HG02981 (cell line): ENCODE measurements at regions not wholly inside any gene's neighbourhood (a gene's known extent, or its start where the extent isn't known, plus 50 kb on each side); places are given as distances from the start of the nearest gene placed in this dataset.

Source experiments
- ATAC-seq: cut with Tn5 transposase; IDR thresholded peaks from one replicate; pipeline ENCODE4 v1.9.1; 2021; ENCODE audit warnings: mild to moderate bottlenecking, moderate library complexity; ENCODE audit not compliant: unreplicated experiment

DNA sequence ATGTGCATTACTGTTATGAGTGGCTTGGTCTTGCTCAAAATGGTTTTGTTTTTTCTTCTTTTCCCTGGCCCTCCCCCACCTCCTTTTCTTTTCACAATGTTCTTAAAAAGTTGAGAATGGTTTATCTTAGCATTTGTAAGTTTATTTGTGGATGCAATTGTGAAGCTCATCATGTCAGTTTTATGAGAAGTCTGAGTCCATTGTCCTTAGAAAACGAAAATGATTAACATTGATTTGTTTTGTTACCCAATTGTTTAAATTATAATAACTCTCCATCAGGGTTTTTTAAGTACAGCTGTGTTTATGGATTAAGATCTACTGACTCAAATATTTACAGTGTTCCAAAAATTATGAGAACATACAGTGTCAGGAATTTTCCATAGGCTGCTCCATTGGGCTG is 511.3 kb upstream of the PAPPA start:
- no peak for ATAC-seq

DNA sequence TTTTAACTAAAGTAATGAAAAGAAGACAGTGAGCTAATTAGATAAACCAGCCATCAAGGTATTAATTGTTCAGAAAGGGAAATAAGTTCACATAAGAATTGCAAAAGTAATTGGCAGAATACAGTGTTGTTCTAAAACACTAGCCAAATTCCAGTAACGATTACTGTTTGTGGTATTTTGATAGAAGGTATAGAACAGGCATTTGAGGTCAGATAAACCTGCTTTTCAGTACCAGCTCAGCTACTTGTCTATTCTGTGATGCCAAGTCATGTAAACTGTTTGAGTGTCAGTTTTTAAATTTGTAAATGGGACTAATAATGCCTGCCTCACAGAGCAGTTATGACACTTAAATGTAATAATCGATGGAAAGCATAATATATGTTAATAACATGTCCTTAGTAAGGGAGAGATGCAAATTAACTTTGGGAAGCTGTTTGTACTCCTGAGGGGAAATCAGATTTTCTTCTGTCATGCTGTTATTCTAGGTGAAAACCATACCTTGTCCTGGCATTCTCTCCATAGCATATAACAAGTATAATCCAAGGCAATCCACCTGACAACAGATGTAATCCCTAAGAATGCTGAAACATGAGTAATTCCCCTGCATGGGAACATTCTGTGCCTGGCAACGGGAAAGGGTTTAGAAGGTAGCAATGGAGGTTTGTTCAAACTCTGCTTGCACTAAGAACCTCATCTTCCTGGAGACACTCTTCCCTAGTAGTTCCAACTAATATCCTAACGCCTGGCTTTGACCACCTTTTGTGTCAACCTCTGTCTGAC is 509.5 kb upstream of the PAPPA start:
- no peak for ATAC-seq

DNA sequence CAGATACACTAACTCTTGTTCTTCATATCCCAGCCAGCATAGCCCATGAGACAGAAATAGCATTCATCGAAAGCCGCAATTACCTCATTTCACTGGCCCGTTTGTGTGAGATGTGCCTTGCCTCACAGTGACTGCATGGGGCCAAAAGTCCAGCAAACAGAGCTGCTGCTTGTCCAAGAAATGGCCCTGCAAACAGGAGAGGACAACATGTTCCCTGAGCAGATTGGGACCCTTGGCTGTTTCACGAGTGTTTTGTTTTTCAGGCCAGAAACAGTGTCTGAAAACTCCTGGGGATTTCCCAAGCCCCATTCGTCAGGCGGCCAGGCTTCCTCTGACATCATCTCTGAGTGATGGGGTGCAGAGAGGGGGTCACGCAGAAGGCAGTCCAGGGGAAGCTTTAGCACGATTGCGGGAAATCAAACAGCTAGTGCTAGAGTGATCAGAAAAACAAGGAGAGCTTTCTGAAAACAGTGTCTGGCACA is 503.6 kb upstream of the PAPPA start:
- no peak for ATAC-seq

- ATAC-seq: no peak
Measured at GRCh38 chr9:115650768-115651167, 502.8 kb upstream of the PAPPA start.

- ATAC-seq: no peak
Measured at GRCh38 chr9:115651461-115651860, 502.1 kb upstream of the PAPPA start.

- no peak for ATAC-seq
Measured at GRCh38 chr9:115653171-115653606, 500.4 kb upstream of the PAPPA start.

DNA sequence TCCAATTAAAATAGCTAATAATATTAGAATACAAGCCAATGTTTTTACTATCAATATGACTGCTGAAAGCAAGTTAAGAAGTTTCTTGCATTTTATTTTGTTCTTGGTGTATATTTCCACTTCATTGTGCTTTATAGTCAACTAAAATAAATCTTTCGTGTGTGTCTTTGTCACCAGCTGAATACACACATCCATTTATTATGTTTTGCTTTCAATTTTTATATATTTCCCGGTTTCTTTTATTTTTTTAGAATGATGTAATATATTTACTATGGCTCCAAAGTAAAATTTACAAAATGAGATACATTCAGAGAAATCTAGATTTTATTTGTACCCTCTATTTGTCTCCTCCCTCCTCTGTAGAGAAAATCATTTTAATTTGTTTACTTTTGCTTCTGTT is 495.9 kb upstream of the PAPPA start:
- no peak for ATAC-seq

DNA sequence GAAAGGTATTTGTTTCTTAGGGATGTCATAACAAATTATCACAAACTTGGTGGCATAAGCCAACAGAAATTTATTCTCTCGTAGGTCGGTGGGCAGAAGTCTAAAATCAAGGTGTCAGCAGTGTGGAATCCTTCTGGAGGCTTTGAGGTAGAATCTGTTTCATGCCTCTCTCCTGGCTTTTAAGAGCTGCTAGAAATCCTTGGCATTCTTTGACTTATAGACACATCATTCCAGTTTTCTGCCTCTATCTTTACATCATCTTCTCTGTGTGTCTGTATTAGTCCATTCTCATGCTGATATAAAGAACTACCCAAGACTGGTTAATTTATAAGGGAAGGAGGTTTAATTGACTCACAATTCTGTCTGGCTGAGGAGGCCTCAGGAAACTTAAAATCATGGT is 488.1 kb upstream of the PAPPA start:
- ATAC-seq: no peak

DNA sequence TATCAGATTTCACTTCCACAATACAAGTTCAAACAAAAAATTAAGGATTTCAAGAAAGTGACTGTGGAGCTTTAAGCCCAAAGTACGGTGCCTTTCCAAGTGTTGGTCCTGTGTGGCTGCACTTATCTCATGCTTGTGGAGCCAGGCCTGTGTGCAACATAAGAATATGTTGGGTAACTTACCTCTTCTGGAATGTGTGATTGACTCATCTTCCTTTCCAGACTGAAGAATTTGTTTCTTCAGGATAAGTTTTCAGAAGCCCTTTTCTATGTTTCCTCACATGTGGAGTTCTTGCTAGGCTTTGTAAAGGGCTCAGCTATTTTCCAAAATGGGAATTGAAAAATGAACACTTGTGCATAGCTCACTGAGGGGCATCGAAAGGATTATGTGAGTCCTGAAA is 485.1 kb upstream of the PAPPA start:
- no peak for ATAC-seq

- no peak for ATAC-seq
Measured at GRCh38 chr9:115671236-115671962, 482.2 kb upstream of the PAPPA start.

DNA sequence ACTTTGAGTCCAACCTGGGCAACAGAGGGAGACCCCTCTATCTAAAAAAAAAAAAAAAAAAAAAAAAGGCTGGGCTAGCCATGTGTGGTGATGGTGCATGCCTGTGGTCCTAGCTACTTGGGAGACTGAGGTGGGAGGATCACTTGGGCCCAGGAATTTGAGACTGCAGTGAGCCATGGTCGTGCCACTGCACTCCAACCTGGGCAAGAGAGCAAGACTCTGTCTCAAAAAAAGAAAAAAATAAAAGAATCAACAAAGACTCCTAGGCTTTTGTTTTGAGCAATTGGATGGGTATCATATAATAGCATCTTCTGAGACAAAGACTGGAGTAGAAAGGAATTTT is 481.7 kb upstream of the PAPPA start:
- ATAC-seq: no peak

DNA sequence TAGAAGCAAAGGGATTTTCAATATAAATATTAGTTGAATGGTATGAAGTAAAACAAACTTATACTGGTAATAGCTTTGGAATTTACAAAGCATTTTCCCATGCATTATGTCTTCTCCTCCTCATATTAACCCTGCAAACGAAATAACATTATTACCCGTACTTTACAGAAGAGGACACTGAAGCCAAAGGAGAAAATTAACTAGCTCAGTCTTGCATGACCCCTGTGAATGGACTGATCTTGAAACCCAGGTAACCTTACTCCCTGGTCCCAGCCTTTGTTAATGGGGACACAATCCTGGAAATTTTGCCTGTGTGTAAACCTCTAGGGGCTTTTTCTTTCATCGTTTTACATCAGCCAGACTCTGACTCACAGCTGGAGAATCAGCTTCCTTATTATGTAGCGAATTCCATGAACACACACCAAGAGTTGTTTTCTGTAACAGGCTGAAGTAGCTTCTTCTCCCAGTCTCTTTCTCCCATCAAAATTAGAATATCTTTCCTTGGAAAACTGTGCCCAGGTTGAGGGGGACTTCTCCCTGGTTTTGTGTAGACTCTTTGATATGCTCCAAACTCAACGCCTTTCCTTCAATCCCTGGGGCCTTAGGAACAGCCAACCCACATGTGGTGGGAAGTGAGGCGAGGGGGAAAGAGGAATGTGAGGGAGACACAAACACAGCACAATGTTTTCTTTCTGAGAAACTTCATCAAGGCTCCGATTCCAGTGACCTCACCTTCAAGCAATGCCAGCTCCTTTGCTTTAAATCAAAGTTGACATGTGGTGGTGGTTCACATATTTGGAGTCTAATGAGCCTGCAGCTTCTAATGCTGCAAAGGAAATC is 480.9 kb upstream of the PAPPA start:
- no peak for ATAC-seq

GRCh38 chr9:115673599-115673998 is 480.0 kb upstream of the PAPPA start:
- no peak for ATAC-seq

- no peak for ATAC-seq
Measured at GRCh38 chr9:115674091-115674490, 479.5 kb upstream of the PAPPA start.

- no peak for ATAC-seq
Measured at GRCh38 chr9:115675834-115676233, 477.8 kb upstream of the PAPPA start.

DNA sequence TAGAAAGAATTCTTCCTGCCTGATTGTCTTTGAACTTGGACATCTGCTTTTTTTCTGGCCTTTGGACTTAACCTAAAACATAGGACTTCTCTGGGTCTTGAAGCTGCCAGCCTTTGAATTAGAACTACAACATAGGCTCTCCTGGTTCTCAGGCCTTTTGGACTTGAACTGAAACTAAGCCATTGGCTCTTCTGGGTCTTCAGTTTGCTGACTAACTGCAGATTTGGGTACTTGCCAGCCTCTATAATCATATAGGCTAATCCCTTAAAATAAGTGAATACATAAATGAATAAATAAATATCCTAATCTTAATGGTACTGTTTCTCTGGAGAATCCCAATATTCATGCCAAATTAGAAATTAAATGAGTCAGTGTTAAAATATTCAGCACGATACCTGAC is 473.4 kb upstream of the PAPPA start:
- ATAC-seq: no peak

DNA sequence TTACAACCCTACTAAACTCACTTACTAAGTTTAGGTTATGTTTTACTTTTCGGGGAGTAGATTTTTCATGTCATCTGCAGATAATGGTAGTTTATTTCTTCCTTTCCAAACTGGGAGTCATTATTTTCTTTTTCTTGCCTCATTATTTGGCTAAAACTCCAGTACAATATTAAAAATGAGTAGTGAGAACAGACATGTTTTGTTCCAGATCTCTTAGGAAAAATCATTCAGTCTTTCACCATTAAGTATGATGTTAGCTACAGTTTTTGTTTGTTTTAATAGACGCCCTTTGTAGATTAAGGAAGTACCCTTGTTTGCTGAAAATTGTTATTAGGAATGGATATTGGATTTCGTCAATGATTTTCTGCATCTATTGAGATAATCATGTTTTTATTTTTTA is 472.0 kb upstream of the PAPPA start:
- no peak for ATAC-seq

DNA sequence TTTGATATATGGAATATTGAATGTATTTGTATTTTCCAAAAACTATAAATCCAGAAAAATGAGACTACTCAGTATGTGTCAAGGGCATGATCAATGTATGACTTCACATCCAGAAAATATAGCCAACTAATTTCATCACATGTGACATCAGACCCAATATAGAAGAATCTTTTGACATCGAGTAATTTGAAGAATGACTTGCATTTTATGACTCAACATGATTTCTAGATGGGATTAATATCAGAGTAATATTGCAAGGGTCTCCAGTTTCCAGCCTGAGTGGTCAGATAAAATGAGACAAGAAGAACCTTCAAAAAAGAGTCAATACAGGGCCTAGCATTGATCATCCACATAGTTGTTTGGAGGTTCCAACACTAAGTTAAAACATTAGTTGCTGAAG is 467.5 kb upstream of the PAPPA start:
- no peak for ATAC-seq

- no peak for ATAC-seq
Measured at GRCh38 chr9:115687356-115687755, 466.2 kb upstream of the PAPPA start.

DNA sequence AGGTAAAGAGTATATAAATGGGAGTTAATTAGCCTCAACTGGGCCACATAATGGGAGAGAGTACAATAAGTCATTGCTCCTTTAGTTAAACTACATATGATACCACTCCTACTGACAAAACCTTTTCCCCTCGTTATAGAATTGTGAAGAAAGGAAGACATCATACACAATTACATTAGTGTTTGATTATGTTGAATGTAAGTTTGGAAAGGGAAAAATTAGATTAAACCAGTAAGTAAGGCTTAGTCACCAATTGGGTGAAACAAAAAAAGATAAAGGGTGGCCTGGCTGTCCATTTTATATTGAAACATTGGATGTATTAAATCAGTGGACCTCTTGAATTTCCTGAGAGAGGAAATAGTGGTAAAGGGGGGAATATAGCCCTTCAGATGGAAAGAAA is 464.3 kb upstream of the PAPPA start:
- ATAC-seq: no peak

DNA sequence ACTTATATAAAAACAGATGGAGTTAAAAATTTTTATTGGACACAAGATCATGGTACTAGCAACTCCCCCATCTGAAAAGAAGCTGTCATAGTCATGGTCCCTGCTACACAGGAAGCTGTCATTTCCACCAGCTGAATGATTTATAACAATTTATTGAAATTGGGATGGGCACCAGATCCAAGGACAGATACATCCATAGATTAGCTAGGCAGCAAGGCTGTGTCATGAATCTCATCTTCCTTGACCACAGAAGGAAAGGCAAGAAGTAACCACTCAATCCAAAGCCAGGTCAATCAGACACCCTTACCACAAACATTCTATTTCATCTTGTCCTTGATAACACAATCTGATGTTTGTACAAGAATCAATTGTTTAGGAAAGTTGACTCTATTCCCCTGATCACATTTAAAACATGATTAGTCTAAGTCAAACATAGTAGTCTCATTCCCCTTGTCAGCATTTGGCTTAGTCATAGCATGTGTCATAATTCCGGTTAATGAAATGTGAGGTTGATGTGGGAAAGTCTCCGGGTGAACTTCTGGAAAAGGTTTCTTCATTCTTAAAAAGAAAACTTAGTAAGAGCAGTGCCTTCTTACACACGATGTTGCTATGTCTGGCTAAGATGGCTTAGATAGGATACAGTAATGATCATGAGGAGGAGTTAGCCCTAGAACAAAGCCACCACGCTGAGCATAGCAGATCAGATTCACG is 462.6 kb upstream of the PAPPA start:
- ATAC-seq: no peak
